ENCODE measurements at regions not wholly inside any gene's neighbourhood (a gene's known extent, or its start where the extent isn't known, plus 50 kb on each side); places are given as distances from the start of the nearest gene placed in this dataset.

- H3K27me3 ChIP-seq (ENCODE audit: control insufficient read depth, insufficient read depth, low read length): no peaks in the 10 kb centered on the region
- ChIA-PET POLR2A (no interaction called here), CTCF (no interaction called here)
- no peak overlapping the region for H3K4me3 ChIP-seq (ENCODE audit: low read depth, low read length)
- no peak for DNase-seq (ENCODE audit: low read depth, low spot score)
- TF ChIP-seq CTCF (IDR thresholded peaks at IDR 0.05; ENCODE audit: low read depth, low read length): no peak
- H3K9me3 ChIP-seq (ENCODE audit: control insufficient read depth, insufficient read depth, low read length): no peaks in the 10 kb centered on the region
- H3K27ac ChIP-seq (ENCODE audit: low read depth, low read length): no peak overlapping the region
Measured at GRCh38 chr7:119756687-119757086, 516.3 kb upstream of the KCND2 start.

- H3K27ac ChIP-seq (ENCODE audit: low read depth, low read length): no peak overlapping the region
- no peaks in the 10 kb centered on the region for H3K9me3 ChIP-seq (ENCODE audit: control insufficient read depth, insufficient read depth, low read length)
- no peaks in the 10 kb centered on the region for H3K27me3 ChIP-seq (ENCODE audit: control insufficient read depth, insufficient read depth, low read length)
- POLR2A ChIA-PET: no interaction called here
- CTCF ChIA-PET: no interaction called here
- no peak for DNase-seq (ENCODE audit: low read depth, low spot score)
- TF ChIP-seq CTCF (IDR thresholded peaks at IDR 0.05; ENCODE audit: low read depth, low read length): no peak
- H3K4me3 ChIP-seq (ENCODE audit: low read depth, low read length): no peak overlapping the region
Measured at GRCh38 chr7:119758254-119758653, 514.7 kb upstream of the KCND2 start.

GRCh38 chr7:119761776-119762175 lies 511.2 kb upstream of the KCND2 start:
- no peak overlapping the region for H3K27ac ChIP-seq (ENCODE audit: low read depth, low read length)
- no peak overlapping the region for H3K4me3 ChIP-seq (ENCODE audit: low read depth, low read length)
- CTCF ChIA-PET: no interaction called here
- TF ChIP-seq CTCF (IDR thresholded peaks at IDR 0.05; ENCODE audit: low read depth, low read length): no peak
- POLR2A ChIA-PET: no interaction called here
- H3K9me3 ChIP-seq (ENCODE audit: control insufficient read depth, insufficient read depth, low read length): no peaks in the 10 kb centered on the region
- no peaks in the 10 kb centered on the region for H3K27me3 ChIP-seq (ENCODE audit: control insufficient read depth, insufficient read depth, low read length)
- DNase-seq (ENCODE audit: low read depth, low spot score): no peak

- H3K27me3 ChIP-seq (ENCODE audit: control insufficient read depth, insufficient read depth, low read length): no peaks in the 10 kb centered on the region
- CTCF ChIA-PET: no interaction called here
- no peak for TF ChIP-seq CTCF (IDR thresholded peaks at IDR 0.05; ENCODE audit: low read depth, low read length)
Measured at GRCh38 chr7:119782286-119782685, 490.7 kb upstream of the KCND2 start.

GRCh38 chr7:119783799-119784198 lies 489.2 kb upstream of the KCND2 start:
- no peak for TF ChIP-seq CTCF (IDR thresholded peaks at IDR 0.05; ENCODE audit: low read depth, low read length)
- ChIA-PET CTCF (no interaction called here), POLR2A (no interaction called here)
- Histone ChIP-seq H3K9me3 (ENCODE audit: control insufficient read depth, insufficient read depth, low read length) (no peaks in the 10 kb centered on the region), H3K4me3 (ENCODE audit: low read depth, low read length) (no peak overlapping the region), H3K27ac (ENCODE audit: low read depth, low read length) (no peak overlapping the region), H3K27me3 (ENCODE audit: control insufficient read depth, insufficient read depth, low read length) (no peaks in the 10 kb centered on the region)
- no peak for DNase-seq (ENCODE audit: low read depth, low spot score)

More at GRCh38 chr7:119782286-119782685, 490.7 kb upstream of the KCND2 start:
- Histone ChIP-seq H3K4me3 (ENCODE audit: low read depth, low read length) (no peak overlapping the region), H3K27ac (ENCODE audit: low read depth, low read length) (no peak overlapping the region), H3K9me3 (ENCODE audit: control insufficient read depth, insufficient read depth, low read length) (no peaks in the 10 kb centered on the region)
- no peak for DNase-seq (ENCODE audit: low read depth, low spot score)
- POLR2A ChIA-PET: no interaction called here

Measured in AG04450 (cell line).